ENCODE measurements at regions not wholly inside any gene's neighbourhood (a gene's known extent, or its start where the extent isn't known, plus 50 kb on each side); places are given as distances from the start of the nearest gene placed in this dataset.

GRCh38 chr16:5601957-5602356 is 504.4 kb upstream of the EEF2KMT start:
- intact Hi-C loops (cut with DNase I): no loop called here
- no peaks in the 10 kb centered on the region for H3K27me3 ChIP-seq
- no peaks in the 10 kb centered on the region for H3K9me3 ChIP-seq
- TF ChIP-seq CTCF (IDR thresholded peaks at IDR 0.05) (no peak), POLR2A (IDR thresholded peaks at IDR 0.05) (no peak)
- no peak overlapping the region for H3K27ac ChIP-seq
- no peaks in the 10 kb centered on the region for H3K36me3 ChIP-seq (replicated peaks in 1 of 2; ENCODE audit: insufficient read depth in 1 of 2, low read depth in 2 of 2)
- WGBS, 2 donors: 0 to 20% methylated on average over 1 of the region's 1 CpG
- no peak for ATAC-seq
- H3K4me1 ChIP-seq: no peaks in the 10 kb centered on the region
- H3K4me3 ChIP-seq: no peak overlapping the region
- no peak for DNase-seq

GRCh38 chr16:5598793-5599192 is 501.2 kb upstream of the EEF2KMT start:
- DNase-seq: no peak
- Histone ChIP-seq H3K4me1 (no peaks in the 10 kb centered on the region), H3K9me3 (no peaks in the 10 kb centered on the region), H3K4me3 (no peak overlapping the region), H3K27me3 (no peaks in the 10 kb centered on the region), H3K27ac (no peak overlapping the region), H3K36me3 (replicated peaks in 1 of 2; ENCODE audit: insufficient read depth in 1 of 2, low read depth in 2 of 2) (no peaks in the 10 kb centered on the region)
- no peak for ATAC-seq
- WGBS, 2 donors: 58 to 64% methylated on average over 7 of the region's 7 CpGs
- intact Hi-C loops (cut with DNase I): no loop called here
- TF ChIP-seq CTCF (IDR thresholded peaks at IDR 0.05): no peak
- no peak for TF ChIP-seq POLR2A (IDR thresholded peaks at IDR 0.05)

- Histone ChIP-seq H3K4me1 (no peaks in the 10 kb centered on the region), H3K27me3 (no peaks in the 10 kb centered on the region), H3K4me3 (no peak overlapping the region), H3K36me3 (replicated peaks in 1 of 2; ENCODE audit: insufficient read depth in 1 of 2, low read depth in 2 of 2) (no peaks in the 10 kb centered on the region), H3K9me3 (no peaks in the 10 kb centered on the region), H3K27ac (no peak overlapping the region)
- 80 to 84% methylated on average over 3 of the region's 3 CpGs for WGBS, 2 donors
- TF ChIP-seq CTCF (IDR thresholded peaks at IDR 0.05) (no peak), POLR2A (IDR thresholded peaks at IDR 0.05) (no peak)
- DNase-seq (no peak), ATAC-seq (no peak)
- intact Hi-C loops (cut with DNase I): no loop called here
Observed at GRCh38 chr16:5595849-5596248, 498.3 kb upstream of the EEF2KMT start.

- H3K4me3 ChIP-seq: no peak overlapping the region
- WGBS, 2 donors: 66 to 73% methylated on average over 7 to 8 of the region's 8 CpGs
- no peak for ATAC-seq
- no peak overlapping the region for H3K27ac ChIP-seq
- H3K36me3 ChIP-seq (replicated peaks in 1 of 2; ENCODE audit: insufficient read depth in 1 of 2, low read depth in 2 of 2): no peaks in the 10 kb centered on the region
- DNase-seq: no peak
- H3K9me3 ChIP-seq: no peaks in the 10 kb centered on the region
- TF ChIP-seq CTCF (IDR thresholded peaks at IDR 0.05) (no peak), POLR2A (IDR thresholded peaks at IDR 0.05) (no peak)
- no peaks in the 10 kb centered on the region for H3K4me1 ChIP-seq
- intact Hi-C loops (cut with DNase I): no loop called here
- no peaks in the 10 kb centered on the region for H3K27me3 ChIP-seq
Observed at GRCh38 chr16:5590416-5590815, 492.8 kb upstream of the EEF2KMT start.

- H3K27ac ChIP-seq: no peak overlapping the region
- H3K27me3 ChIP-seq: no peaks in the 10 kb centered on the region
- intact Hi-C loops (cut with DNase I): no loop called here
- H3K9me3 ChIP-seq: no peaks in the 10 kb centered on the region
- WGBS, 2 donors: 34 to 44% methylated on average over 7 of the region's 7 CpGs
- no peak for TF ChIP-seq CTCF (IDR thresholded peaks at IDR 0.05)
- no peak for TF ChIP-seq POLR2A (IDR thresholded peaks at IDR 0.05)
- no peaks in the 10 kb centered on the region for H3K4me1 ChIP-seq
- ATAC-seq (no peak), DNase-seq (no peak)
- H3K4me3 ChIP-seq: no peak overlapping the region
- H3K36me3 ChIP-seq (replicated peaks in 1 of 2; ENCODE audit: insufficient read depth in 1 of 2, low read depth in 2 of 2): no peaks in the 10 kb centered on the region
Observed at GRCh38 chr16:5589812-5590373, 492.3 kb upstream of the EEF2KMT start.
